Glutamatergic neuron (in vitro differentiated cells): ENCODE measurements at regions not wholly inside any gene's neighbourhood (a gene's known extent, or its start where the extent isn't known, plus 50 kb on each side); places are given as distances from the start of the nearest gene placed in this dataset.

Experiments used
- DNase-seq: peaks from one replicate; pipeline ENCODE4 v3.0.0; 2022
- H3K27ac Mint-ChIP-seq: one replicate; pipeline ENCODE4 v1.8.0; 2020; ENCODE audit warnings: mild to moderate bottlenecking, mixed read lengths, inconsistent platforms; ENCODE audit not compliant: unreplicated experiment
- H3K27me3 Mint-ChIP-seq: one replicate; pipeline ENCODE4 v1.8.0; 2020; ENCODE audit warnings: mild to moderate bottlenecking, moderate library complexity, mixed read lengths, inconsistent platforms; ENCODE audit not compliant: unreplicated experiment
- H3K36me3 Mint-ChIP-seq: one replicate; pipeline ENCODE4 v1.8.0; 2020; ENCODE audit warnings: mild to moderate bottlenecking, mixed read lengths, inconsistent platforms; ENCODE audit not compliant: unreplicated experiment
- H3K4me1 Mint-ChIP-seq: one replicate; pipeline ENCODE4 v1.8.0; 2020; ENCODE audit warnings: mild to moderate bottlenecking, low read depth, mixed read lengths, inconsistent platforms; ENCODE audit not compliant: unreplicated experiment
- H3K4me3 Mint-ChIP-seq: one replicate; pipeline ENCODE4 v1.8.0; 2020; ENCODE audit warnings: mild to moderate bottlenecking, mixed read lengths, inconsistent platforms; ENCODE audit not compliant: unreplicated experiment
- H3K9me3 Mint-ChIP-seq: one replicate; pipeline ENCODE4 v1.8.0; 2020; ENCODE audit warnings: mild to moderate bottlenecking, moderate library complexity, mixed read lengths, inconsistent platforms; ENCODE audit not compliant: unreplicated experiment
- CTCF ChIP-seq: fragments of 200-600 bp; sonication (generic); IDR thresholded peaks from one replicate; pipeline ENCODE4 v1.5.0; 2021; ENCODE audit not compliant: partially characterized antibody, unreplicated experiment

- Mint-ChIP-seq H3K4me1 (peaks cover 16% of the 10 kb centered on the region), H3K4me3 (no peak overlapping the region)
- no peak for TF ChIP-seq CTCF
Observed at GRCh38 chrX:107566604-107567262, 61.6 kb upstream of the PRPS1 start.

GRCh38 chrX:107567370-107567769 is 60.9 kb upstream of the PRPS1 start:
- Mint-ChIP-seq H3K9me3 (peaks cover 4% of the 10 kb centered on the region), H3K36me3 (no peaks in the 10 kb centered on the region), H3K27me3 (peaks cover 3% of the 10 kb centered on the region), H3K4me3 (peak overlapping the region; percentile 40), H3K4me1 (peaks cover 13% of the 10 kb centered on the region), H3K27ac (peak overlapping the region; percentile 49)
- no peak for DNase-seq
- no peak for TF ChIP-seq CTCF

More at GRCh38 chrX:107566604-107567262, 61.6 kb upstream of the PRPS1 start:
- H3K9me3 Mint-ChIP-seq: peaks cover 2% of the 10 kb centered on the region
- H3K27ac Mint-ChIP-seq: no peak overlapping the region
- H3K36me3 Mint-ChIP-seq: no peaks in the 10 kb centered on the region
- DNase-seq: no peak
- no peaks in the 10 kb centered on the region for H3K27me3 Mint-ChIP-seq

- Mint-ChIP-seq H3K4me3 (no peak overlapping the region), H3K9me3 (peaks cover 2% of the 10 kb centered on the region), H3K36me3 (no peaks in the 10 kb centered on the region), H3K27me3 (peaks cover 3% of the 10 kb centered on the region), H3K27ac (no peak overlapping the region), H3K4me1 (peaks cover 11% of the 10 kb centered on the region)
- no peak for TF ChIP-seq CTCF
- DNase-seq: no peak
Observed at GRCh38 chrX:107571296-107571998, 56.9 kb upstream of the PRPS1 start.

- Mint-ChIP-seq H3K4me3 (no peak overlapping the region), H3K36me3 (no peaks in the 10 kb centered on the region), H3K27ac (no peak overlapping the region), H3K27me3 (peaks cover 3% of the 10 kb centered on the region), H3K4me1 (peaks cover 3% of the 10 kb centered on the region), H3K9me3 (peaks cover 2% of the 10 kb centered on the region)
- TF ChIP-seq CTCF: no peak
- no peak for DNase-seq
Observed at GRCh38 chrX:107573016-107573415, 55.3 kb upstream of the PRPS1 start.

GRCh38 chrX:107574054-107574683 is 54.1 kb upstream of the PRPS1 start:
- peaks cover 3% of the 10 kb centered on the region for H3K27me3 Mint-ChIP-seq

More at GRCh38 chrX:107574054-107574683, 54.1 kb upstream of the PRPS1 start:
- H3K27ac Mint-ChIP-seq: no peak overlapping the region
- H3K9me3 Mint-ChIP-seq: peaks cover 2% of the 10 kb centered on the region
- no peaks in the 10 kb centered on the region for H3K36me3 Mint-ChIP-seq
- no peak overlapping the region for H3K4me3 Mint-ChIP-seq
- no peak for TF ChIP-seq CTCF
- H3K4me1 Mint-ChIP-seq: peaks cover 3% of the 10 kb centered on the region
- no peak for DNase-seq
